Lung (tissue), 11 donors: ENCODE measurements at regions not wholly inside any gene's neighbourhood (a gene's known extent, or its start where the extent isn't known, plus 50 kb on each side); places are given as distances from the start of the nearest gene placed in this dataset.

Source experiments
- ATAC-seq: fragments of 200-7000 bp; cut with Tn5 transposase; one replicate; pipeline ENCODE4 v1.9.1; 2020; ENCODE audit warnings: moderate number of reproducible peaks; ENCODE audit not compliant: insufficient read depth, low FRiP score
- DNase-seq, 3 donors: peaks; one replicate each; pipeline ENCODE4 v3.0.0-alpha.2; 2013 to 2017
- H3K27ac ChIP-seq, 2 donors: one replicate each; pipeline ENCODE4 v1.5.1; 2013; ENCODE audit warnings: mild to moderate bottlenecking in 2 of 2, moderate library complexity in 2 of 2, control low read depth in 1 of 2, inconsistent platforms in 1 of 2, low read depth in 1 of 2, low read length in 1 of 2
- H3K27me3 ChIP-seq, 3 donors: one replicate each; pipeline ENCODE4 v1.5.1; 2013; ENCODE audit warnings: low read length in 2 of 3; ENCODE audit not compliant: control insufficient read depth in 3 of 3, insufficient read depth in 3 of 3
- H3K36me3 ChIP-seq, 4 donors: one replicate each; pipeline ENCODE4 v1.5.1; 2013; ENCODE audit warnings: low read length in 4 of 4, mild to moderate bottlenecking in 1 of 4, moderate library complexity in 1 of 4; ENCODE audit not compliant: control insufficient read depth in 4 of 4, insufficient read depth in 4 of 4
- H3K4me1 ChIP-seq, 5 donors: one replicate each; pipeline ENCODE4 v1.5.1; 2013; ENCODE audit warnings: low read length in 5 of 5, mild to moderate bottlenecking in 2 of 5, moderate library complexity in 1 of 5; ENCODE audit not compliant: control insufficient read depth in 5 of 5, insufficient read depth in 5 of 5
- H3K4me3 ChIP-seq: one replicate; pipeline ENCODE4 v1.5.1; 2013; ENCODE audit warnings: mild to moderate bottlenecking, control low read depth, moderate library complexity
- H3K9ac ChIP-seq, 2 donors: one replicate each; pipeline ENCODE4 v1.5.1; 2013; ENCODE audit warnings: low read length in 2 of 2, control low read depth in 1 of 2; ENCODE audit not compliant: insufficient read depth in 1 of 2
- H3K9me3 ChIP-seq, 4 donors: one replicate each; pipeline ENCODE4 v1.5.1; 2013; ENCODE audit warnings: low read length in 3 of 4, mild to moderate bottlenecking in 1 of 4, moderate library complexity in 1 of 4; ENCODE audit not compliant: control insufficient read depth in 4 of 4, insufficient read depth in 3 of 4
- WGBS, 2 donors: extraction: QIAGEN DNeasy Blood & Tissue Kit; methylation state at CpG; one replicate each; pipeline ENCODE4 v1.1.7; 2013; 5-methylcytosine and 5-hydroxymethylcytosine counted together
- TF ChIP-seq, protein P1 (sequence below): IDR thresholded peaks from 2 replicates; pipeline ENCODE4 v1.5.1; 2012; ENCODE audit warnings: mild to moderate bottlenecking; ENCODE audit errors: control extremely low read depth, extremely low read depth
- donor health status: control.
- donor health status: control.
- donor health status: Bipolar disorder and iron deficiency.
- donor health status: healthy.
- donor health status: DM: yes; HTN: yes; CAD: no.

- 72 to 76% methylated on average over 14 of the region's 14 CpGs for WGBS, 2 donors
- ATAC-seq = no peak
- no peak for DNase-seq
- no peak overlapping the region for H3K27ac ChIP-seq
- no peaks in the 10 kb centered on the region for H3K9me3 ChIP-seq
- TF ChIP-seq, protein P1, sequence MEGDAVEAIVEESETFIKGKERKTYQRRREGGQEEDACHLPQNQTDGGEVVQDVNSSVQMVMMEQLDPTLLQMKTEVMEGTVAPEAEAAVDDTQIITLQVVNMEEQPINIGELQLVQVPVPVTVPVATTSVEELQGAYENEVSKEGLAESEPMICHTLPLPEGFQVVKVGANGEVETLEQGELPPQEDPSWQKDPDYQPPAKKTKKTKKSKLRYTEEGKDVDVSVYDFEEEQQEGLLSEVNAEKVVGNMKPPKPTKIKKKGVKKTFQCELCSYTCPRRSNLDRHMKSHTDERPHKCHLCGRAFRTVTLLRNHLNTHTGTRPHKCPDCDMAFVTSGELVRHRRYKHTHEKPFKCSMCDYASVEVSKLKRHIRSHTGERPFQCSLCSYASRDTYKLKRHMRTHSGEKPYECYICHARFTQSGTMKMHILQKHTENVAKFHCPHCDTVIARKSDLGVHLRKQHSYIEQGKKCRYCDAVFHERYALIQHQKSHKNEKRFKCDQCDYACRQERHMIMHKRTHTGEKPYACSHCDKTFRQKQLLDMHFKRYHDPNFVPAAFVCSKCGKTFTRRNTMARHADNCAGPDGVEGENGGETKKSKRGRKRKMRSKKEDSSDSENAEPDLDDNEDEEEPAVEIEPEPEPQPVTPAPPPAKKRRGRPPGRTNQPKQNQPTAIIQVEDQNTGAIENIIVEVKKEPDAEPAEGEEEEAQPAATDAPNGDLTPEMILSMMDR = no peak
- H3K36me3 ChIP-seq = no peaks in the 10 kb centered on the region
- H3K4me3 ChIP-seq = no peak overlapping the region
- H3K27me3 ChIP-seq = no peaks in the 10 kb centered on the region
- no peak overlapping the region for H3K9ac ChIP-seq
- H3K4me1 ChIP-seq = peaks cover 0 to 3% (median 0%) of the 10 kb centered on the region in 5 donors
Observed at GRCh38 chr16:86093801-86094750, 195.1 kb downstream of the IRF8 start.

DNA sequence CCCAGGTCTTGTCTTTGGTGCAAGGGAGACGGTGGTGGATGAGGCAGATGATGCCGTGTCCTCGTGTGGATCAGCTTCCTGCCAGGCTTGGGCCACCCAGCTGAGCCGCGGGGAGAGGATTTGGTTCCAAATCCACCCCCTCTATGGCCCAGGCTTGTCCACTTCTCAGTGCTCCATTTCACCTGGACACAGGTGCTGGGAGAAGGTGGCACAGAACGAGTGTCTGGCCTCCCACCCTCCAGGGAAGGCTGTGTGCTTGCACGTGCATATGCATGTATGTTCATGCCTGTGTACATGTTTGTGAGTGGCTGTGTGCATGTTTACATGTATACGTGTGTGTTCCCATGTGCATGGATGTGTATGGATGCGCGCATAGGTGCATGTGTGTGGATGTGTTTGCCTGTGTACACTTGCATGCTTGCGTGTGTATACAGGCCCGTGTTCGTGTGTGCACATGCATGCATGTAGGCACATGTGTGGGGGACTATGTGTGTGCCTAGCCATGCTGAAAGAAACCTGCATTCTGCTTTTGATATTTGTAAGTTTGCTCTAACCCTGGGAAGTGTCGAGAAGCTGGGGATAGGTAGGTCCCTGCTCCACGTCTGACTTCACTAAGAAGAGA lies 196.3 kb downstream of the IRF8 start:
- TF ChIP-seq, protein P1 = no peak
- Histone ChIP-seq H3K9me3 (no peaks in the 10 kb centered on the region), H3K27ac (no peak overlapping the region), H3K9ac (no peak overlapping the region), H3K4me3 (no peak overlapping the region), H3K27me3 (no peaks in the 10 kb centered on the region), H3K4me1 (peaks cover 0 to 3% (median under 1%) of the 10 kb centered on the region in 5 donors), H3K36me3 (no peaks in the 10 kb centered on the region)
- 88 to 90% methylated on average over 15 of the region's 15 CpGs for WGBS, 2 donors
- DNase-seq = no peak
- ATAC-seq = no peak

GRCh38 chr16:86095906-86096485 lies 197.0 kb downstream of the IRF8 start:
- H3K36me3 ChIP-seq = no peaks in the 10 kb centered on the region
- TF ChIP-seq, protein P1 = no peak
- H3K4me1 ChIP-seq = peaks cover 0 to 8% (median 2%) of the 10 kb centered on the region in 5 donors
- no peak overlapping the region for H3K4me3 ChIP-seq
- no peaks in the 10 kb centered on the region for H3K9me3 ChIP-seq
- WGBS, 2 donors = 80 to 93% methylated on average over 6 of the region's 6 CpGs
- no peak overlapping the region for H3K9ac ChIP-seq
- H3K27ac ChIP-seq = no peak overlapping the region
- DNase-seq = no peak
- ATAC-seq = no peak
- H3K27me3 ChIP-seq = no peaks in the 10 kb centered on the region
